GM12892 (cell line): ENCODE measurements at regions not wholly inside any gene's neighbourhood (a gene's known extent, or its start where the extent isn't known, plus 50 kb on each side); places are given as distances from the start of the nearest gene placed in this dataset.

Source experiments
- POLR2A ChIP-seq: IDR thresholded peaks from 2 replicates; pipeline ENCODE4 v1.6.1; 2011; ENCODE audit warnings: low read depth, low read length, control low read depth
- POLR2AphosphoS5 ChIP-seq: IDR thresholded peaks from 2 replicates; pipeline ENCODE4 v1.6.1; 2011; ENCODE audit warnings: low read depth, low read length, control low read depth

DNA sequence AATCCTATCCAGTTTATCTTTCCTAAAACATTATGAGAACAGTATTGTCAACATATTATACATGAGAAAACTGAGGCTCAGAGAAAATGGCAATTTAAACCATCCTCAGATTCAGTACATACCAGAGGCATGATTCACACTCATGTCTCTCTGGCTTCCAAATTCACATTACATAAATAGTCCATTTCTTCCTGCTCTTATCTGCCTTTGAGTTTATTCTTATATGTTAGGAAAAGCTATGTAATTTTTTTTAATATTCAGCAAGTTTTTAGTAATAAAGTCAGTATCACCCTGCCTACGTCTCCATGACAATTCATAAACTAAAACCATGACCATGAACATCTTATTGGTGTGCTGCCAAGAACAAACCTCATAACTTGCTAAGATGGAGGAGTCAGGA lies 1260.2 kb upstream of the SORCS1 start:
- no peak for TF ChIP-seq POLR2A
- no peak for TF ChIP-seq POLR2AphosphoS5
